ENCODE measurements at regions not wholly inside any gene's neighbourhood (a gene's known extent, or its start where the extent isn't known, plus 50 kb on each side); places are given as distances from the start of the nearest gene placed in this dataset.
"Not testable (repeated sequence)": the region's sequence is repeated elsewhere in the genome, so short reads cannot be mapped to it uniquely, and the experiment has no call there.

GRCh38 chr9:64813072-64813471, 471.9 kb downstream of the FOXD4L5 start:
- DNase-seq (ENCODE audit: low read depth), result not testable (repeated sequence)

DNA sequence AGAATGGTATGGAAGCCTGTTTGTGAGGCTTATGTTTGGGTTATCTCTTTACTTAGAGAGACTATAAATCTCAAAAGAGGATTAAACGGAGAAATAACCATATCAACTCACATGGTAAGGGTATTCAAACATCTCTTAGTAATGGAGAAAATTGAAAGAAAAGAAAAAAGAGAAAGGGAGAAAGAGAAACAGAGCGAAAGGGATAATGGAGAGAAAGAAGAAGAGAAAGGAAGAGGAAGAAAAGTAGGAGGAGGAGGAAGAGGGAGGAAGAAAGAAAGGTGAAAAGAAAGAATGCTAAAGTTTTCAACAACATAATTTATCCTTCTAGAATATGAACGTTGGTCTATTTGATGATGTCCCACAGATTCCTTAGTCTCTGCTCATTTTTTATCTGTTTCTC, 506.3 kb downstream of the FOXD4L5 start:
- not testable (repeated sequence) for DNase-seq (ENCODE audit: low read depth)

- not testable (repeated sequence) for DNase-seq (ENCODE audit: low read depth)
Observed at GRCh38 chr9:64776269-64776668, 508.7 kb downstream of the FOXD4L5 start.

- DNase-seq (ENCODE audit: low read depth), result not testable (repeated sequence)
Observed at GRCh38 chr9:64774813-64775793, 509.9 kb downstream of the FOXD4L5 start.

- DNase-seq (ENCODE audit: low read depth), result not testable (repeated sequence)
Observed at GRCh38 chr9:64774004-64774812, 510.8 kb downstream of the FOXD4L5 start.

GRCh38 chr9:64773491-64773931, 511.5 kb downstream of the FOXD4L5 start:
- DNase-seq (ENCODE audit: low read depth), result no peak

GRCh38 chr9:64772751-64773331, 512.2 kb downstream of the FOXD4L5 start:
- not testable (repeated sequence) for DNase-seq (ENCODE audit: low read depth)

DNA sequence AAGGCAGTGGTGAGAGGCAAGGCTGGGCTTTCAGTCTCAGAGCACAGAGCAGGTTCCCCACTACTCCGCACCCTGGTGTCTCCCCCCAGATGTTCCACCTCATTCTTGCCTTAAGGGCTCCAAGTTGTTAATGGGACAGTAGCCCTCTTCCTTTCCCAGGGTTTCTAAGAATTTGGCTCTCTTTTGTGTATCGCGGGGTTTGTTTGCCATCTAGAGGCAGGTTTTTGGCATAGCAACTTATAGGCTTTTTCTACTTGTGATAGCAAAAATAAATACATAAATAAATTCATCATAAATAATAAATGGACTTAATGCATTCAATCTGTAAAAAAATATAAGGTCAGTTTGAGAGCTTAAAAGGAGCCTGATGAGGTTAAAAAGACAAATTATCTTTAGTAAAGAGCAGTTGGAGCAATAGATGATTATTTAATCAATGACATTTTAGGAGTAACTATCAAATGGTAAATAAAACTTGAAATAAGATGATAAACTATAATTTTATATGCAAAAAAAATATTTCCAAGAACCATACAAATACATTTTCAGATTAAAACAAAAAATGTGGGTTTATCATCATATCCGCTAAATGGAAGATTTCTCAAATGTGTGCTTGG, 512.8 kb downstream of the FOXD4L5 start:
- peak; percentile 11 for DNase-seq (ENCODE audit: low read depth)
